SHP77 (cell line): ENCODE measurements at regions not wholly inside any gene's neighbourhood (a gene's known extent, or its start where the extent isn't known, plus 50 kb on each side); places are given as distances from the start of the nearest gene placed in this dataset.

Experiments
- DNase-seq, 2 experiments: peaks; one replicate each; lab custom pipeline; 2025; lab: John Stamatoyannopoulos, UW

- DNase-seq, result no peak
These were observed 426.8 kb downstream of the HNRNPD start for GRCh38 chr4:81946996-81947395.

GRCh38 chr4:81930506-81931238 lies 443.1 kb downstream of the HNRNPD start:
- DNase-seq, result no peak

GRCh38 chr4:81923140-81923539 lies 450.7 kb downstream of the HNRNPD start:
- no peak for DNase-seq

DNA sequence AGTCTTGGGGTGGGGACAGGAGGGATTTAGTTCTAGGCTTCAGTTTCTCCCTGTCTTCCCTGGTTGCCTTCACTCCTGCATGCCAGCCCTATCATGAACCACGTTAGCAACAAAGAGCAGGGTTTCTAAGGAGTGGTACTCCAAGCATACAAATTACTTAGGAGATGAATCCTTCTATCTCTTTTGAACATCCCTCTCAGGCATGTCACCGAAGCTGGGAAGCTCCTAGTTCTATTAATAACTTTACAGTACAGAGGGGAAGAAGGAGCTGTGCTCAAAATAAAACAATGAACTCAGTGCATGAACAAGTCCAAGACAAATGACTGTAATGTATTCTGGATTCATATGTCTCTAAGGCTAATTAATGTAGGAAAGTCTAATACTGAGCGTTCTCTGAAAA lies 450.6 kb upstream of the RASGEF1B start:
- no peak for DNase-seq

DNA sequence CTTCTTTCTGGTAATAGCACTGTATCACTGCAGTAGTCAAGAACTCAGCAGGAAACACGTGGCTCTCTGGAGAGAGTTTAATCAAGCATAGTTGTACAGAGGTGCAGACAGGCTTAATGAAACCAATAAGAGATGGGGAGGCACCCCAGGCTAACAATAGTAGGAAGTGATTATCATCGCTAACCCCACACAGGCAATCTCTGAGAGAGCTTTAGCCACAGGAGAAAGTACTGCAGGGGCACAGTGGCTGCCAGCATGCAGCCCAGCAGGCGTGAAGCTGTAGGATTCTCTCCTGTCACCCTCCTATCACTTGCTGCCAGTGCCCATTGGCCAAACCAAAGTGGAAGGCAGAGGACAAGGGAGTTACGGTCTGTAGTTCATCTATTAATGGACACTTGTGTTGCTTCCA lies 450.0 kb upstream of the RASGEF1B start:
- DNase-seq, result no peak

DNA sequence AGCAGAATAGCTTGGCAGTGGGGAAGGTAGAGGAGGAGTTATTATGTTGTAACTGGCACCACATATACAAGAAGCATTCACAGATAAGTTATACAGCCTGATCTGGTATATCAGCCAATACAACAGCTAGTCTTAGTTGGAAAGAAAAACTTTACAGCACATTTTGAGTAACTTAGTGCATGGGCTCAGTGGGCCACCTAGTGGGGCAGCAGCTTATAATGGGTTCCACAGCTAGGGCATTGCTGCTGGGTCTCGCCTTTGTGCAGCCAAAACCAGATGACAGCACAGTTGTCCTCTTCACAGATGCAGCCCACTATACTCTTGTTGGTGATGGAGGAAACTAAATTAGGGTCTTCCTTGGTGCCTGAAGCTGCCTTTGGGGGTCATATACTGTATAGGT lies 448.1 kb upstream of the RASGEF1B start:
- no peak for DNase-seq

GRCh38 chr4:81919223-81919622 lies 447.5 kb upstream of the RASGEF1B start:
- DNase-seq, result peak in 1 of 2 experiments; percentile 2

GRCh38 chr4:81915430-81915829 lies 443.7 kb upstream of the RASGEF1B start:
- DNase-seq, result no peak

DNA sequence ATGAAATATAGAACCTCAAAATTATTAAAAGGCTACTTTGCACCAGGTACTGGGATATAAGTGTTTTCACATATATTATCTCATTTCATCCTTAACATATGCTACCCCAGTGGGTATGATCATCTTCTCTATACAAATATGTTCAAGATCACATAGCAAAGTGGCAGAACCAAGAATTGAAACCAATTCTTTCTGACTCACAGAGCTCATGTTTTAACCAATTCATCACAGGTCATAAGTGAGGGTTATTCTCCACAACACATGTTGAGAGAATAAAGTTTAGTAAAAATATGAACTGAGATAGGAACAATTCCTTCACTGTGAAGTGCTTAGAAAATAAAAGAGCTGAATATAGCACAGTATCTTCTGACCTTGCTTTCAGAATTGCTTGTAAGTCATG lies 442.9 kb upstream of the RASGEF1B start:
- DNase-seq, result no peak

DNA sequence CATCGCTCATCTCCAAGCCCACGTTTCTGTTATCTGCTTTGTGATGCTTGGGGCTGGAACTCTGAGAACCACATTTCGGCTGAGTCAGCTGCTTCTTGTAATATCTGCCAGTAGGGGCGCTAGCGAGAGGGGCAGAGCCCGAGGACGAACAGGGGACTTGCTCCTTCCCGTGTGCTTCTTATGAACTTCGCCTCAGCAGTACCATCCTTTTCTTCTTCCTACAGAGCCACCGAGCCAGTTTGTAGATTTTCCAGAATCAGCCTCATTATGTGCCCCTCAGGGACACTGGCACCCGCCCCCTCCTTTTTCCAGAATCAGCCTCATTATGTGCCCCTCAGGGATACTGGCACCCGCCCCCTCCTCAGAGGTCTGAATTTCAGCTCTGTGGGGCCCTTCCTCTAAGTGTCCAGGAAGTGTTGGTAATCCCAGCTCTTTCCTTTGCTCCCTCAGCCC lies 441.7 kb upstream of the RASGEF1B start:
- peak; percentile 34 to 53 for DNase-seq

GRCh38 chr4:81912376-81913030 lies 440.8 kb upstream of the RASGEF1B start:
- no peak for DNase-seq

GRCh38 chr4:81906905-81907304 lies 435.2 kb upstream of the RASGEF1B start:
- no peak for DNase-seq

DNA sequence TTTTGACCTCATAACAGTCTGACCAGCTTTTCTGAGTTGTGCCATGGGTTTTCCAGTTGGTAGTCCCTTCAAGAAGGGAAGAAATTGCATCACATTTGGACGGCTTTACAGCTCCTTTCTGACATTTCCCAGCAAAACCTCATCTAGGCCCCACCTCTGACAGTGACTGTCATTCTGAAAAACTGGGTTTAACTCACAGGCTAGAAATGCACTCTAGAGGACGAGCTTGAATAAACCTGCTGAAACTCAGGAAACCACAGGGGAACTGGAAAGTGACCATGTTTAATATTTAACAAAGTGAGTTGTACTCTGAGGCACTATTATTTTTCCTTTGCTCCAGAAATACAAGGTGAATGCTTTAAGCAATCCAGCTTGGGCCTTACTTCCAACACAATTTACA lies 434.3 kb upstream of the RASGEF1B start:
- no peak for DNase-seq

DNA sequence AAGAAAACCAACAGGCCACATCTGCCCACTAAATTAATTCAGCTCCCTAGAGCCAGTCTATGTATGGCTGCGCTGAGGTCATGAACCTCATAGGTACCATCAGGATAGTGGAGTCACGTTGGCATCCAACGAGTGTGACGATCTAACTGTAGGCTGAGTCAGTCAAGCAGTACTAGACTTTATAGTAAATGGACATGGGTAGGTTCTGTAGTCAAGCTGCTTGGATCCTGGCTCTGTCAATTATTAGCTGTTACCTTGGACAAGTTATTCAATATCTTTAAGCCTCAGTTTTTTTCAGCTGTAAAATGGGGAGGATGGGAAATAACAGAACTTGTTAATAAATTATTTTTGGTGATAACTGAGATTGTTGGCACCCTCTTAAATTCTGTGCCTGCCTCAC lies 432.4 kb upstream of the RASGEF1B start:
- DNase-seq, result no peak

GRCh38 chr4:81903212-81903611 lies 431.5 kb upstream of the RASGEF1B start:
- no peak for DNase-seq

GRCh38 chr4:81898862-81899504 lies 427.3 kb upstream of the RASGEF1B start:
- no peak for DNase-seq

- no peak for DNase-seq
These were observed 425.2 kb upstream of the RASGEF1B start for GRCh38 chr4:81896936-81897335.

DNA sequence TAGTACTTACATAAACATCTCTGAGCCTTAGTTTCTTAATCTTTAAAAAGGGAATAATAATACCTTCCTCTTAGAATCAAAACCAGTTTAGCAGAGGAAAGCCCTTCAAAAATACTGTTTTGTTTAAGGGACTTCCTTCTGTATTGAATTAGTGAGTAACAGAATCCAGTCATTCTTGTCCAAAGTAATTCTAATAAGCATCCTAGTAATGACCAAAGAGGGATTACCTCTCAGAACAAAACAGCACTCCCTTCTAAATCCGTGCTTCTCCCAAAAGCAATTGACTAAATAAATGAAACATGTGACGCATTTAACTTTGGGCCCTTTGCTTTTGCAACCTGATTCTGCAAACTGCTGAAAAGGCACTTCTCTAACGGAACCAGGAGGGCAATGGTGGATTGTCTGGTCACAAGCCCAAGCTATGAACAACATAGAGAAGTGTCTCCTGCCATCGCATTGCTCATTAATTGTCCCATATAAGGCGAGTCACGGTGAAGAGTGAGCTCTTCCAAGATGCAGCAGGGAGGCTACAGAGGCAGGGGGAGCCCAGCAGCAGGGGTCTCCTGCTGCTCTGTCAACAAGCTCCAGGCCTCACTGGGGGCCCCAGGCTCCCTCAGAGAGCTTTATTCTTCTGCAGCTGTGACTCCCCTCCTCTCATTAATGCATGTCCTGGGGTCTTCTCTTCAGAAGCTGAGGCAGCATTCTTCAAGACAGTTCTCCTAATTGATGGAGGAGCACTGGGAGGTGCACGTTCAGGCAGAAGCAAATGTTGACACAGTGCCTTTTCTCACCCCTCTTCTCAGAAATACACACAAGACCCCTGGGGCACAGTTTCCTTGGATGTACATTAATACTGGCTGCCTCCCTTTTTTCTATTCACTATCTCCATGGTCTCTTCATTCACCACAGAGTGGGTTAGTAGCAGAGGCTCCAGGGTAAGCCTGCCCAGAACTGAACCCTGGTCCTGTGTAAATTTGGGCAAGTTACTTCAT lies 419.6 kb upstream of the RASGEF1B start:
- DNase-seq, result no peak

GRCh38 chr4:81884986-81885385 lies 413.3 kb upstream of the RASGEF1B start:
- DNase-seq, result no peak

GRCh38 chr4:81883530-81884450 lies 412.1 kb upstream of the RASGEF1B start:
- DNase-seq, result no peak

DNA sequence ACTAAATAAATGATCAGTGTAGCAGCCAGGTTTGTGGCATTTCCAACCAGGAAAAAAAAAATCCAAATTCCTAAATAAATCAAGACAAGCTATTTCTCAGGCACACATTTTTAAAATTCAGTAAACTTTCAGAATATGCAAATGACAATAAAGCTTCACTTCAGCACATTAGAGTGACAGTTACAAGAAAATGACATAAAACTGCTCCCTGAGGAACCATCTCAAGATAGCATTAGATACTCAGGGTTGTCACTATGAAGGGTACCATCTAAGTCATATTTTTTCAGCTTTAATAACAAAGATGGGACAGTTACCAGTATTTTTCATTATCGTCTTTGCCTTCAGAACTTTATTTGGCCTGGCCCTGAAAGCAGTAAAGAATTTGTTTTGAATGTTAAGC lies 411.3 kb upstream of the RASGEF1B start:
- DNase-seq, result no peak
